ENCODE measurements at regions not wholly inside any gene's neighbourhood (a gene's known extent, or its start where the extent isn't known, plus 50 kb on each side); places are given as distances from the start of the nearest gene placed in this dataset.

DNA sequence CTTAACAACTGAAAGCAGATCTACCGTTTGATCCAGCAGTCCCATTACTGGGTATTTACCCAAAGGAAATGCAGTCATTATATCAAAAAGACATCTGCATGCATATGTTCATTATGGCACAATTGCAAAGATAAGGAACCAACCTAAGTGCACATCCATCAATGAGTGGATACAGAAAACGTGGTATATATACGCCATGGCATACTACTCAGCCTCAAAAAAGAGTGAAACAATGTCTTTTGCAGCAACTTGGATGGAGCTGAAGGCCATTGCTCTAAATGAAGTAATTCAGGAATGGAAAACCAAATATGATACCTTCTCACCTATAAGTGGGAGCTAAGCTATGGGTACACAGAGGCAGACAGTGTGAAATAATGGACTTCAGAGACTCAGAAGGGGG lies 169.3 kb downstream of the ZBTB18 start:
- TF ChIP-seq CTCF (IDR thresholded peaks at IDR 0.05), result no peak
- TF ChIP-seq POLR2A (IDR thresholded peaks at IDR 0.05), result no peak
- no peak for TF ChIP-seq POLR2AphosphoS5 (IDR thresholded peaks at IDR 0.05; ENCODE audit: insufficient read depth in 1 of 2, low read depth in 1 of 2)
- no peaks in the 10 kb centered on the region for H3K27me3 ChIP-seq
- no peak overlapping the region for H3K27ac ChIP-seq
- DNase-seq (ENCODE audit: extremely low spot score in 2 of 2), result no peak
- H3K9me3 ChIP-seq, result no peaks in the 10 kb centered on the region
- no peaks in the 10 kb centered on the region for H3K36me3 ChIP-seq
- no peaks in the 10 kb centered on the region for H3K4me1 ChIP-seq
- H3K4me3 ChIP-seq, result no peak overlapping the region
- intact Hi-C loops (cut with DNase I), result no loop called here

- no peak overlapping the region for H3K4me3 ChIP-seq
- no peak overlapping the region for H3K27ac ChIP-seq
- intact Hi-C loops (cut with DNase I), result no loop called here
- no peak for TF ChIP-seq POLR2AphosphoS5 (IDR thresholded peaks at IDR 0.05; ENCODE audit: insufficient read depth in 1 of 2, low read depth in 1 of 2)
- no peak for TF ChIP-seq CTCF (IDR thresholded peaks at IDR 0.05)
- no peak for TF ChIP-seq POLR2A (IDR thresholded peaks at IDR 0.05)
- H3K36me3 ChIP-seq, result no peaks in the 10 kb centered on the region
- no peak for DNase-seq (ENCODE audit: extremely low spot score in 2 of 2)
- no peaks in the 10 kb centered on the region for H3K4me1 ChIP-seq
- H3K9me3 ChIP-seq, result no peaks in the 10 kb centered on the region
- H3K27me3 ChIP-seq, result no peaks in the 10 kb centered on the region
Measured at GRCh38 chr1:244221991-244222390, 170.9 kb downstream of the ZBTB18 start.

DNA sequence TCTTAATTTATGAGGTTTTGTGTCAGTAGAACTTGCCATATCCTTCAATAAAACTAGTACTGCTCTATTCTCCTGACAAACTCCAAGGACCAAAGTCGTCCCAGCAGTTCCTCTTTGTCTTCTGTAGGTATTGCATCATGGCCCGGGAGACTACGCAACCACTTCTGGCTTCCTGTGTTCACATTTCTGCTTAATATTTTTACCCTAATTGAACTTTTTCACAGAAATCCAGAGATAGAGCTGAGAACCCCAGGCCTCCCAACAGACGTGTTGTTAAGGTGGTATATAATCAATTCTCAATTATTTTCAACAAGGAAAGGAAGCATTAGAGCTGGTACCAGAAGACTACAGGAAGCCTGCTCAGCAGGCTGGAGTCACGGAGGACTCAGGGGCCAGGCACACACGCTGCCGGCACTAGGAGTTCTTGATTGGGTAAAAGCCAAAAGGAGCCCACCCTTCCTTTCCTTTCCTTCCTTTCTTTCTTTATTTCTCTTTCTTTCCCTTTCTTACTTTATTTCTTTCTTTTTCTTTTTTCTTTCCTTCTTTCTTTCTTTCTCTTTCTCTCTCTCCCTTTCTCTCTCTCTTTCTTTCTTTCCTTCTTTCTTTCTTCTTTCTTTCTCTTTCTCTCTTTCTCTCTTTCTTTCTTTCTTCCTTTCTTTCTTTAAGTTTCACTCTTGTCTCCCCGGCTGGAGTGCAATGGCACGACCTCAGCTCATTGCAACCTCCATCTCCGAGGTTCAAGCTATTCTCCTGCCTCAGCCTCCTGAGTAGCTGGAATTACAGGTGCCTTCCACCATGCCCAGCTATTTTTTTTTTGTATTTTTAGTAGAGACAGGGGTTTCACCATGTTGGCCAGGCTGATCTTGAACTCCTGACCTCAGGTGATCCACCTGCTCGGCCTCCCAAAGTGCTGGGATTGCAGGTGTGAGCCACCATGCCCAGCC lies 173.7 kb downstream of the ZBTB18 start:
- H3K27ac ChIP-seq, result no peak overlapping the region
- H3K9me3 ChIP-seq, result no peaks in the 10 kb centered on the region
- no peak overlapping the region for H3K4me3 ChIP-seq
- H3K27me3 ChIP-seq, result no peaks in the 10 kb centered on the region
- TF ChIP-seq CTCF (IDR thresholded peaks at IDR 0.05) (no peak), POLR2AphosphoS5 (IDR thresholded peaks at IDR 0.05; ENCODE audit: insufficient read depth in 1 of 2, low read depth in 1 of 2) (no peak), POLR2A (IDR thresholded peaks at IDR 0.05) (no peak)
- H3K36me3 ChIP-seq, result no peaks in the 10 kb centered on the region
- intact Hi-C loops (cut with DNase I), result no loop called here
- H3K4me1 ChIP-seq, result no peaks in the 10 kb centered on the region
- no peak for DNase-seq (ENCODE audit: extremely low spot score in 2 of 2)

- Histone ChIP-seq H3K36me3 (no peaks in the 10 kb centered on the region), H3K9me3 (no peaks in the 10 kb centered on the region), H3K4me1 (peaks cover 5% of the 10 kb centered on the region), H3K4me3 (no peak overlapping the region), H3K27ac (no peak overlapping the region), H3K27me3 (no peaks in the 10 kb centered on the region)
- no peak for DNase-seq (ENCODE audit: extremely low spot score in 2 of 2)
- no peak for TF ChIP-seq POLR2AphosphoS5 (IDR thresholded peaks at IDR 0.05; ENCODE audit: insufficient read depth in 1 of 2, low read depth in 1 of 2)
- no peak for TF ChIP-seq POLR2A (IDR thresholded peaks at IDR 0.05)
- no peak for TF ChIP-seq CTCF (IDR thresholded peaks at IDR 0.05)
- intact Hi-C loops (cut with DNase I), result no loop called here
Measured at GRCh38 chr1:244226435-244226834, 175.4 kb downstream of the ZBTB18 start.

DNA sequence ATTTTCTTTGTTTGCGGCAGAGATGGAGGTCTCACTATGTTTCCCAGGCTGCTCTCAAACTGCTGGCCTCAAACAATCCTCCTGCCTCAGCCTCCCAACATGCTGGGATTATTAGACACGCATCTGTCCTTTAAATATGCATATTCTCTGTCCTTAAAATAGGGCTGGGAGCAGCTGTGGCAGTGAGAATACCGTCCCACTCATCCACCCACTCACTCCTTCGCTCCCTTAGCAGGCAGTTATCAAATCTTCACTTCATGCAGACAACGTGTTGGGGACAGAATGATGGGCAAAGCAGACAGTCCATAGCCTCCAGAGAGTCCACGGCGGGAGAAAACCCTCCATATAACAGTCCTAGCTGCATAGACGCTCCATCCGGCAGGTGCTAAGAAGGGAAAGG lies 179.4 kb downstream of the ZBTB18 start:
- no peak for DNase-seq (ENCODE audit: extremely low spot score in 2 of 2)
- Histone ChIP-seq H3K36me3 (no peaks in the 10 kb centered on the region), H3K9me3 (no peaks in the 10 kb centered on the region), H3K27me3 (no peaks in the 10 kb centered on the region), H3K27ac (no peak overlapping the region), H3K4me3 (no peak overlapping the region), H3K4me1 (peaks cover 11% of the 10 kb centered on the region)
- intact Hi-C loops (cut with DNase I), result no loop called here
- no peak for TF ChIP-seq POLR2A (IDR thresholded peaks at IDR 0.05)
- TF ChIP-seq POLR2AphosphoS5 (IDR thresholded peaks at IDR 0.05; ENCODE audit: insufficient read depth in 1 of 2, low read depth in 1 of 2), result no peak
- no peak for TF ChIP-seq CTCF (IDR thresholded peaks at IDR 0.05)

Measured in vagina (tissue), 2 donors.